Panc1 (cell line): ENCODE measurements at regions not wholly inside any gene's neighbourhood (a gene's known extent, or its start where the extent isn't known, plus 50 kb on each side); places are given as distances from the start of the nearest gene placed in this dataset.

Experiments used
- ATAC-seq: fragments of 200-7000 bp; cut with Tn5 transposase; 2 replicates; pipeline ENCODE4 v1.9.1; 2020; ENCODE audit warnings: mild to moderate bottlenecking, moderate library complexity
- BruUV-seq: library from RNA; stranded (reverse); fragments of 400-500 nt; replicated peaks from 2 replicates; lab custom pipeline; 2021; lab: Mats Ljungman, UMichigan
- CTCF ChIA-PET: fragments of 300-600 bp; sonication (Branson Sonifier 250); formaldehyde crosslinking; loops from one replicate; lab custom pipeline; 2022; ENCODE audit warnings: antibody characterized with exemption; lab: Charles Lee
- POLR2A ChIA-PET: fragments of 300-600 bp; sonication (Branson Sonifier 250); formaldehyde crosslinking; loops from one replicate; lab custom pipeline; 2022; ENCODE audit warnings: antibody characterized with exemption; lab: Charles Lee
- DNase-seq: peaks from one replicate; pipeline ENCODE4 v3.0.0-alpha.2; 2010; ENCODE audit warnings: low read depth, low spot score
- H3K27ac ChIP-seq: 2 replicates; pipeline ENCODE4 v1.5.1; 2011; ENCODE audit warnings: mild to moderate bottlenecking, low read length, inconsistent platforms
- H3K27me3 ChIP-seq: fragments of 200-500 bp; sonication (Bioruptor generic); 2 replicates; pipeline ENCODE4 v1.6.0; 2014; ENCODE audit warnings: low read length, inconsistent platforms; ENCODE audit not compliant: control insufficient read depth, insufficient read depth
- H3K36me3 ChIP-seq: fragments of 200-500 bp; sonication (Bioruptor generic); 2 replicates; pipeline ENCODE4 v1.5.1; 2014; ENCODE audit warnings: inconsistent platforms, mild to moderate bottlenecking, low read length, moderate library complexity; ENCODE audit not compliant: control insufficient read depth, insufficient read depth
- H3K4me1 ChIP-seq: 2 replicates; pipeline ENCODE4 v1.5.1; 2011; ENCODE audit warnings: inconsistent platforms, mild to moderate bottlenecking, low read length, moderate library complexity; ENCODE audit not compliant: control insufficient read depth, insufficient read depth
- H3K4me3 ChIP-seq, 2 experiments: 2 replicates each; pipeline ENCODE4 v1.5.1; 2011 to 2012; ENCODE audit warnings: low read depth in 2 of 2, low read length in 2 of 2, mild to moderate bottlenecking in 2 of 2, inconsistent platforms in 1 of 2, moderate library complexity in 1 of 2
- H3K9me3 ChIP-seq: fragments of 200-500 bp; sonication (Bioruptor generic); 2 replicates; pipeline ENCODE4 v1.5.1; 2014; ENCODE audit warnings: low read depth, mild to moderate bottlenecking, inconsistent platforms, low read length, moderate library complexity; ENCODE audit not compliant: control insufficient read depth, insufficient read depth
- POLR2AphosphoS5 ChIP-seq: IDR thresholded peaks from 2 replicates; pipeline ENCODE4 v1.6.1; 2012; ENCODE audit warnings: mild to moderate bottlenecking, low read depth, low read length, moderate library complexity
- SIN3A ChIP-seq: IDR thresholded peaks from 2 replicates; pipeline ENCODE4 v1.6.1; 2012; ENCODE audit warnings: low read depth, mild to moderate bottlenecking, low read length, moderate library complexity, borderline replicate concordance; ENCODE audit not compliant: insufficient read depth
- TCF7L2 ChIP-seq: IDR thresholded peaks from 2 replicates; pipeline ENCODE4 v1.6.1; 2011; ENCODE audit warnings: mild to moderate bottlenecking, low read depth, low read length, inconsistent platforms
- in situ Hi-C: cut with HindIII; loops from 2 replicates; pipeline ENCODE4 v1.10.0; 2016; ENCODE audit warnings: low sequenced_read_pairs, low pct_unique_long_range_greater_than_20kb
- intact Hi-C: fragments of 100-400 bp; cut with micrococcal nuclease; formaldehyde crosslinking; loops from one replicate; pipeline ENCODE4 v1.10.0; 2022; ENCODE audit not compliant: unreplicated experiment
- TF ChIP-seq, protein P1 (sequence below): fragments of 450-650 bp; IDR thresholded peaks from 2 replicates; pipeline ENCODE4 v1.5.1; 2017; ENCODE audit warnings: mild to moderate bottlenecking
- TF ChIP-seq, protein P2 (sequence below), 2 experiments: IDR thresholded peaks; 2 replicates each; pipeline ENCODE4 v1.6.1; 2011 to 2012; ENCODE audit warnings: low read depth in 2 of 2, control low read depth in 1 of 2, low read length in 1 of 2, mild to moderate bottlenecking in 1 of 2, moderate library complexity in 1 of 2; ENCODE audit not compliant: insufficient read depth in 1 of 2

DNA sequence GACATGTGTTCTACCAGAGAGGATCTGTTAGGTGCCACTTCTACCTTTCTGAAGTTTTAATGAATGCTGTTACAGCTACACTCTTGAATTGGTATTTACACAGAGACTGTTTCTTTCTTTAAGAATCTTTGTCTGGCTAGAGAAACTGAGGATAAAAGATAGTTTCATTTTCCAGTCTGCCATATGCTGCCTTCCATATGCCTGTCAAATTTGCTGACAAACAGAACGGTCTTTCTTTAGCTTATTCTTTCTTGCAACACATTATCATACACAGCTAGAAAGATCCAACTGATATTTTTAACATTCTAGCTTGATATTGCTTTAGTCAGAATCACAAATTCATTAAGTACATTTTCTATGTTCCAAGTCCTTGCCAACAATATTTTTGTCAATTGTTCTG lies 409.8 kb upstream of the CELF4 start:
- no TSS peak for BruUV-seq
- POLR2A ChIA-PET: no interaction called here

DNA sequence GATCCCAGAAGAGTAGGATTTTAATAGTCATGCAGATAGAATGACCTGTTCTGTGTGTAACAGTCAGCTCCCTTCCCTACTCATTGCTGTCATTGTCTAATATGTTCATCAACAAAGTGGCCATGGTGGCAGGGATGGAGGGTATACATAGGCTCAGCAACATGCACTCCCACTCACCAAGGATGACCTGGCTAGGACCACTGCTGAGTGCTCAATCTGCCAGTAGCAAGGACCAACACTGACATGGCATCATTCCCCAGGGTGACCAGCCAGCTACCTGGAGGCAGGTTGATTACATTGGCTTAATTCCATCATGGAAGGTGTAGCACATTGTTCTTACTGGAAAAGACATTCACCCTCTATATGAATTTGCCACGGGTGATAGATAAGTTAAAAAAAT lies 401.7 kb upstream of the CELF4 start:
- no peak overlapping the region for H3K27ac ChIP-seq
- in situ Hi-C loops (no loop called here), intact Hi-C loops (no loop called here)
- H3K4me1 ChIP-seq: no peaks in the 10 kb centered on the region
- ATAC-seq (no peak), DNase-seq (no peak)
- no peaks in the 10 kb centered on the region for H3K36me3 ChIP-seq
- BruUV-seq: no TSS peak
- ChIA-PET CTCF (no interaction called here), POLR2A (no interaction called here)
- H3K27me3 ChIP-seq: no peaks in the 10 kb centered on the region
- no peaks in the 10 kb centered on the region for H3K9me3 ChIP-seq
- TF ChIP-seq TCF7L2 (no peak), POLR2AphosphoS5 (no peak), SIN3A (no peak)
- TF ChIP-seq, protein P1, sequence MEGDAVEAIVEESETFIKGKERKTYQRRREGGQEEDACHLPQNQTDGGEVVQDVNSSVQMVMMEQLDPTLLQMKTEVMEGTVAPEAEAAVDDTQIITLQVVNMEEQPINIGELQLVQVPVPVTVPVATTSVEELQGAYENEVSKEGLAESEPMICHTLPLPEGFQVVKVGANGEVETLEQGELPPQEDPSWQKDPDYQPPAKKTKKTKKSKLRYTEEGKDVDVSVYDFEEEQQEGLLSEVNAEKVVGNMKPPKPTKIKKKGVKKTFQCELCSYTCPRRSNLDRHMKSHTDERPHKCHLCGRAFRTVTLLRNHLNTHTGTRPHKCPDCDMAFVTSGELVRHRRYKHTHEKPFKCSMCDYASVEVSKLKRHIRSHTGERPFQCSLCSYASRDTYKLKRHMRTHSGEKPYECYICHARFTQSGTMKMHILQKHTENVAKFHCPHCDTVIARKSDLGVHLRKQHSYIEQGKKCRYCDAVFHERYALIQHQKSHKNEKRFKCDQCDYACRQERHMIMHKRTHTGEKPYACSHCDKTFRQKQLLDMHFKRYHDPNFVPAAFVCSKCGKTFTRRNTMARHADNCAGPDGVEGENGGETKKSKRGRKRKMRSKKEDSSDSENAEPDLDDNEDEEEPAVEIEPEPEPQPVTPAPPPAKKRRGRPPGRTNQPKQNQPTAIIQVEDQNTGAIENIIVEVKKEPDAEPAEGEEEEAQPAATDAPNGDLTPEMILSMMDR: no peak
- TF ChIP-seq, protein P2, sequence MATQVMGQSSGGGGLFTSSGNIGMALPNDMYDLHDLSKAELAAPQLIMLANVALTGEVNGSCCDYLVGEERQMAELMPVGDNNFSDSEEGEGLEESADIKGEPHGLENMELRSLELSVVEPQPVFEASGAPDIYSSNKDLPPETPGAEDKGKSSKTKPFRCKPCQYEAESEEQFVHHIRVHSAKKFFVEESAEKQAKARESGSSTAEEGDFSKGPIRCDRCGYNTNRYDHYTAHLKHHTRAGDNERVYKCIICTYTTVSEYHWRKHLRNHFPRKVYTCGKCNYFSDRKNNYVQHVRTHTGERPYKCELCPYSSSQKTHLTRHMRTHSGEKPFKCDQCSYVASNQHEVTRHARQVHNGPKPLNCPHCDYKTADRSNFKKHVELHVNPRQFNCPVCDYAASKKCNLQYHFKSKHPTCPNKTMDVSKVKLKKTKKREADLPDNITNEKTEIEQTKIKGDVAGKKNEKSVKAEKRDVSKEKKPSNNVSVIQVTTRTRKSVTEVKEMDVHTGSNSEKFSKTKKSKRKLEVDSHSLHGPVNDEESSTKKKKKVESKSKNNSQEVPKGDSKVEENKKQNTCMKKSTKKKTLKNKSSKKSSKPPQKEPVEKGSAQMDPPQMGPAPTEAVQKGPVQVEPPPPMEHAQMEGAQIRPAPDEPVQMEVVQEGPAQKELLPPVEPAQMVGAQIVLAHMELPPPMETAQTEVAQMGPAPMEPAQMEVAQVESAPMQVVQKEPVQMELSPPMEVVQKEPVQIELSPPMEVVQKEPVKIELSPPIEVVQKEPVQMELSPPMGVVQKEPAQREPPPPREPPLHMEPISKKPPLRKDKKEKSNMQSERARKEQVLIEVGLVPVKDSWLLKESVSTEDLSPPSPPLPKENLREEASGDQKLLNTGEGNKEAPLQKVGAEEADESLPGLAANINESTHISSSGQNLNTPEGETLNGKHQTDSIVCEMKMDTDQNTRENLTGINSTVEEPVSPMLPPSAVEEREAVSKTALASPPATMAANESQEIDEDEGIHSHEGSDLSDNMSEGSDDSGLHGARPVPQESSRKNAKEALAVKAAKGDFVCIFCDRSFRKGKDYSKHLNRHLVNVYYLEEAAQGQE (IDR thresholded peaks at IDR 0.05; ENCODE audit: insufficient read depth in 1 of 2, low read depth in 2 of 2, low read length in 1 of 2): no peak
- no peak overlapping the region for H3K4me3 ChIP-seq

More for the DNA sequence above, 409.8 kb upstream of the CELF4 start:
- DNase-seq (no peak), ATAC-seq (no peak)
- CTCF ChIA-PET: no interaction called here
- intact Hi-C loops (no loop called here), in situ Hi-C loops (no loop called here)
- Histone ChIP-seq H3K27me3 (no peaks in the 10 kb centered on the region), H3K27ac (no peak overlapping the region), H3K4me3 (no peak overlapping the region), H3K4me1 (no peaks in the 10 kb centered on the region), H3K36me3 (no peaks in the 10 kb centered on the region), H3K9me3 (no peaks in the 10 kb centered on the region)
- TF ChIP-seq POLR2AphosphoS5 (no peak), TCF7L2 (no peak), SIN3A (no peak)
- TF ChIP-seq, protein P1: no peak
- TF ChIP-seq, protein P2 (IDR thresholded peaks at IDR 0.05; ENCODE audit: insufficient read depth in 1 of 2, low read depth in 2 of 2, low read length in 1 of 2): no peak
